Suprapubic skin (tissue), 3 donors: ENCODE measurements at regions not wholly inside any gene's neighbourhood (a gene's known extent, or its start where the extent isn't known, plus 50 kb on each side); places are given as distances from the start of the nearest gene placed in this dataset.

Experiments used
- EP300 ChIP-seq: sonication (generic); formaldehyde crosslinking; IDR thresholded peaks from one replicate; pipeline ENCODE4 v1.6.1; 2017; ENCODE audit warnings: antibody characterized with exemption
- TF ChIP-seq, protein P1 (sequence below), 2 donors: fragments of 200-600 bp in 1 of 2; fragments of 450-650 bp in 1 of 2; sonication (generic) in 1 of 2; IDR thresholded peaks; one replicate each; pipeline ENCODE4 v1.5.1; 2016 to 2019; ENCODE audit warnings: antibody characterized with exemption in 2 of 2, mild to moderate bottlenecking in 1 of 2, moderate library complexity in 1 of 2

DNA sequence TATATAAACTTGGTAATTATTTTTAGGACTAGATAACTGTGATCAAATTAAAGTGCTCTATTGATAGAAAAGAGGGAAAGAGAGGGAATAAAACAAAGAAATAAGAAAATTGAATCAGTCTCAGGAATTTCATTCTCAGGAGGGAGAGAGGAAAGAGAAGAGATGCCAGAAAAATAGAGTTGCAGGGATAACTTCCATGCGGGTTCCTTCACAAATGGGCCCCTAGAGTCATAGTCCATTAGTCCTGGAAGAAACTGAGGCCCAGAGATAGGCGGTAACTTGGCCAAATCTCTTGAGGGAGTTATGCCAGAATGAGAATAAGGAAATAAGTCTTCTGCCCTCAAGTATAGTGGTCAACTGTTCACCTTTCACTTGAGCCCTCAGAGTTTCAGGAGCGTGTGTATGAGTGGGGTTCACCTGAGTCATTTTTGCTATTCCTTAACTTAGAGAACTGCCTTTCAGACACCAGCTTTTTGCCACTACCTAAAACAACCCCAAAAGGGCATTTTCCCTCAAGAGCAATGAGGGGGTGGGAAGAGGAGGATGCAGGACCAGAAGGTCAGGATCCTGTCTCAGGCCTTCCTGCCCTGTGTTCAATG, 192.6 kb downstream of the MEX3B start:
- TF ChIP-seq EP300, result no peak
- TF ChIP-seq, protein P1, sequence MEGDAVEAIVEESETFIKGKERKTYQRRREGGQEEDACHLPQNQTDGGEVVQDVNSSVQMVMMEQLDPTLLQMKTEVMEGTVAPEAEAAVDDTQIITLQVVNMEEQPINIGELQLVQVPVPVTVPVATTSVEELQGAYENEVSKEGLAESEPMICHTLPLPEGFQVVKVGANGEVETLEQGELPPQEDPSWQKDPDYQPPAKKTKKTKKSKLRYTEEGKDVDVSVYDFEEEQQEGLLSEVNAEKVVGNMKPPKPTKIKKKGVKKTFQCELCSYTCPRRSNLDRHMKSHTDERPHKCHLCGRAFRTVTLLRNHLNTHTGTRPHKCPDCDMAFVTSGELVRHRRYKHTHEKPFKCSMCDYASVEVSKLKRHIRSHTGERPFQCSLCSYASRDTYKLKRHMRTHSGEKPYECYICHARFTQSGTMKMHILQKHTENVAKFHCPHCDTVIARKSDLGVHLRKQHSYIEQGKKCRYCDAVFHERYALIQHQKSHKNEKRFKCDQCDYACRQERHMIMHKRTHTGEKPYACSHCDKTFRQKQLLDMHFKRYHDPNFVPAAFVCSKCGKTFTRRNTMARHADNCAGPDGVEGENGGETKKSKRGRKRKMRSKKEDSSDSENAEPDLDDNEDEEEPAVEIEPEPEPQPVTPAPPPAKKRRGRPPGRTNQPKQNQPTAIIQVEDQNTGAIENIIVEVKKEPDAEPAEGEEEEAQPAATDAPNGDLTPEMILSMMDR (IDR thresholded peaks at IDR 0.05), result no peak
